Forelimb muscle (tissue), 1 donor: ENCODE measurements at regions not wholly inside any gene's neighbourhood (a gene's known extent, or its start where the extent isn't known, plus 50 kb on each side); places are given as distances from the start of the nearest gene placed in this dataset.
A peak's percentile ranks its signal among the peaks of the same experiment; 100 is the strongest.

Source experiments
- DNase-seq: peaks from one replicate; pipeline ENCODE4 v3.0.0-alpha.2; 2013; ENCODE audit warnings: low read depth

DNA sequence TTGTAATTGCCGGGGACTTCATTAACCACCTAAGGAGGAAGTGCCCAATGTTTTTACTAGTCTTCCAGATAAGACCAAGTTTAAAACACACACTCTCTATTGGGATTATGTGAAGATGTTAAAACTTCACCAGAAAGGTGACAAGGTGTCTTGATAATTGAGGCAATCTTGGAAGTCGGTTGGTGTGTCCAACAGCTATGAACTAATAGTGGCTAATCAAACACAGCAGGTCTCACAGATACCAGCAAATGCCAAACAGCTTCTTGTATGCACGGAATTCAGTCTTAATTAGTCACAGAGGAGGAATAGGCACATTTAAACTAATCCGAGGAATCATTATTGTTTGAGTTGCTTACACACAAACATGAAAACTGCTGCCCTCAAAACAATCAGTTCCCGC is 214.5 kb downstream of the SEC61B start:
- no peak for DNase-seq

DNA sequence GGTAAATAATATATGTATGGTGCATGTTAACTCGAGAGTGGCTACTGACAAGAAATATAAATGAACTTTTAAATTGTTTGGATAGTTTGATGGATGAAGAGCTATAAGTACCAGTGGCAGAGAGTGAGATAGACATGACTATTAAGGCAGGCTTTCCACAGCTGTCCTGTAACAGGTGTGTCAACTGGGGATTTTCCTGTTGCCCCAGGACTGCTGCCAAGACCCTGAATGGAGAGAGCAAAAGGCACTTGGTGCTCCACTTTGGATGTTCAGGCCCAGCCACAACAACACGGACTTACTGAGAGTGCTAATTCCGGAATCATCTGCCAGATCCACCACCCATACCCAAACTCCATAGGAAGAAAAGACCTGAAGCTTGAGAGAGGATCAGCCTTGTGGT is 215.1 kb downstream of the SEC61B start:
- no peak for DNase-seq

DNA sequence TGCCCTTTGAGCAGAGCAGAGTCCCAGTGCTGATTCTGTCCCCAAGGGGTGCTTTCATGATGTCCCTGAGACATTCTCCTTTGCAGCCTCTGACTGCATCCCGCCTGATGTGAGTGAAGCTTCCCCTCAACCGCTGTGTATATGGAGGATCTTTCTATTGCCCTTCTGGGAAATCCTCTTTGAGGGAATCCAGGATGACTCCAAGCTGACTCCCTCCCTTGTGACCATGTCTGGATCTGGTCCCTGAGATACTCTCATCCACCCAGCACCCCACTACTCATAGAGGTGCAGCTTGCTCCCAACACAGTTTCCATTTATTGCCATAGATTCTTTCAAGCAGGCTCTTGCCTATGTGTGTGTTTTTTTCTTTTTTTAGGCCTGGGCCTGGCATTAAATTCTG is 216.5 kb downstream of the SEC61B start:
- DNase-seq, result no peak

- no peak for DNase-seq
These were observed 219.7 kb downstream of the SEC61B start for GRCh38 chr9:99441829-99442228.

DNA sequence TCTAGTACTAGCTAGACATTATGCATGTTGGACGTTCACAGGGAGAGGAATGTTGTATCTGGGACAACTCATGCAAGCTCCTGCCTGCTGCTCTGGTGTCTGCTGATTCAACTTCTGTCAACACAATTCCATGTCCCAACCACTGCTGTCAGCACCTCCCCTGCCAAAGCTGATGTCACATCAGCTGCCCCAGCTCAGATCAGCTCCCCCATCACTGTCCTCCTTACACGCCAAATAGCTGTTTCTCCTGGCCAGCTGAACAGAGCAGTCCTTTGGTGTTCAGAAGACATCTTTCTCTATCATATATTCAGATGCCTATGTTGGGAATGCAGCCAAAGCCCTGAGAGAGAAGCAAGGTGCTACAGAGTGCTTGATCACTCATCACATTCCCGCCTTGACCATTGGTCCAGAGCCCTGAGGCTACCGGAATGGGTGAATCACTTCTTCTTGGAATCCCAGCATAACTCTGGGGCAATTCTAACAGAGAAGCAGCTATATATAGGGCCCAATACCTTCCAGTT is 223.3 kb downstream of the SEC61B start:
- no peak for DNase-seq

DNA sequence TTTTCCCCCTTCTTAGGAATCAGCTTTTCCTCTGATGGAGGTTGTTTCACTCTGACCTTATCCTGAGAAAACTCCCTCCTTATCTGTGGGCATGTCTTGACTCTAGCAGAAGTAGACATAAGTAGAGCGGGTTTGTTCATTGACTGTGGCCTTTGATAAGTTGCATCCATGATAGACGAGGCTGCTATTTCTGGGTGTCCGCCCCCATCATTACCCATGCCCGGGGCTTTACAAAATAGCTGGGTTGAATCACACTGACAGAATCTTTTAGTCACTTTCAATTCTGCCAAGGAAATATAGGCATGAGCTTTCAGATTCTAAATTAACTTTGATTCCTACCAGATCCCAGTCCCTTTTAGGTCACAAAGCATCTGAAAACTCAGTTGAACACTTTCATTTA is 223.8 kb downstream of the SEC61B start:
- no peak for DNase-seq

- no peak for DNase-seq
These were observed 225.9 kb downstream of the SEC61B start for GRCh38 chr9:99447951-99448350.

DNA sequence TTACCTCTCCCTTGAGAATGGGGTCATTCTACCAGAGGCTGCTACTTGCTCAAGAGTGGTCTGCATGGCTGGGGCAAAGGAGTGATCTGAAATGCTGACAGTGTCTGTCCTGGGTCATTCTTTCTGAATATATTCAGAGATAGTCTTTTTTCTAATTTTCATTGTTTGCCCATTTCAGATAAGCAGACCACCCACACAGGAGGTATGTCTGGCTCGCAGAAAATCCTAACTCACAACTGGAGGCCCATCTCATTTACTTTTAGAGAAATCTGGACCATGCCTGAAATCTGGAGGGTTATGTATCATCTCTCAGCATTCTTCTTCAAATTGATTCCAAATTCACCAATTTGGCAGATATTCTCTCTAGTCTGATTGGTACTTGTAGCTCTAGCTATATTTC is 227.6 kb downstream of the SEC61B start:
- DNase-seq, result no peak

DNA sequence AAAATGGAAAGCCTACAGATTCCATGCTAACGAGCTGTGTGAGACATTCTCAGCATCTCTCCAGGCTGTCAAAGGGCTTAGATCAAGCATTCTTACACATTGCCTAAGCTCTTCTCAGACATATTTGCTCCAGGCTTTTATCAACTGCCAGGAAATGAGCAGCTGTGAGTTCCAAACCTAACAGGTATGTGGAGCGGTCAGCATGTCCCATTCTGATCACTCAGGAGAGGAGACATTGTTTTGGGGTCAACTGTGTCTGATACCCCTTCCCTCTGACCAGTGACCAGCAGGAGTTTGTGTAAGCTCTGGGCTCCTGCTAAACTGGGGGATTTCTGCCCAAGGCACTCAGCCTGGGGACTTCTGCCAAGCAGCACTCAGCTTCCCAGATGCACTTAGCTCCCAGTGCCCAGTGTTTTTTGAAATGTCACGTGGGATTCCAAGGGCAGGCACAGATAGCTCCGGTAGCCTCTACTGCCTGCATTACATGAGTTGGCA is 229.1 kb downstream of the SEC61B start:
- DNase-seq, result no peak

DNA sequence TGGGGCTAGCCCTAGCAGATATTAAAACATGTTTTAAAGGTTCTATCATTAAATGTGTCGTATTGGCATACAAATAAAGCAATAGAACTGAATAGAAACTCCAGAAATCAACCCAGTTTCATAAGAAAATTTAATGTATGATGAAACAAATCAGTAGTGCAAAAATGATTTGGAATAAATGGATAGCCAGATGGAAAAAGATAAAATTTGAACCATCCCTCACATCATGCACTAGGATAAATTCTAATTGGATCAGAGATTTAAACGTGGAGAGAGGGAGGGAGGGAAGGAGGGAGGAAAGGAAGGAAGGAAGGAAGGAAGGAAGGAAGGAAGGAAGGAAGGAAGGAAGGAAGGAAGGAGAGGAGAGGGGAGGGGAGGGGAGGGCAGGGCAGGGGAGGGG is 235.3 kb downstream of the SEC61B start:
- DNase-seq, result no peak

DNA sequence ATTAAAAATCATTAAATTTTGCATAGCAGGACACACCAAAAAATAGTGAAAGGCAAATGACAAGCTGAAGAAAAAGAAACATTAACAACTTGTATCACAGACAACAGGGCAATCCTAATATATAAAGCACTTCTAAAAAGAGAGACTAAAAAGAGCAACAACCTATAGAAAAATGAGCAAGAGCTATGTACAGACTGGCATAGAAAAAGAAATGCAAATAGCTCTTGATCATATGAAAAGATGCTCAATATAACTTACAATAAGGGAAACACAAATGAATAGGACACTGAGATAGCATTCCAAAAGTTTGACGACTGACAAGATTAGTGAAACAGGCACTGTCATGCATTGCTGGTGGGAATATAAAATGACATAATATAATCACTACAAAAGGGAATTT is 235.9 kb downstream of the SEC61B start:
- no peak for DNase-seq

DNA sequence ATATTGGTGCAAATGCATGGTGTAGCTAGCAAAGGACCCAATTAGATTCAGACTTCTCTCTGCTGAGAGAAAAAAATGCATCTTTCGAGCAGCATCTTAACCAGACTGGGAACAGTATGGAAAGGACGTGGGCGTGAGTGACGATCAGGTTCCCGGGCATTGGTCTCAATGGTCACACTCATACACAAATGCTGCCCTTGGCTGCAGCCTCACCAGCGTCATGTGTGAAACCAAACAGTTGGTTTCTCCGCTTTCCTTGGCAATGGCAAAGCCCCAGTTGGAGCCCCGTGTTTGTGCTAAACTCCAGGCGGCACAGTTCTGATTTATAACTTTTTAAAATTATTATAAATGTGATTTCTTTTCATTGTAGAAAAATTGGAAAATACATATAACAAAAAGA is 237.8 kb downstream of the SEC61B start:
- no peak for DNase-seq

- peak; percentile 11 for DNase-seq
These were observed 241.0 kb downstream of the SEC61B start for GRCh38 chr9:99463131-99463530.

GRCh38 chr9:99464568-99464967 is 242.5 kb downstream of the SEC61B start:
- no peak for DNase-seq

DNA sequence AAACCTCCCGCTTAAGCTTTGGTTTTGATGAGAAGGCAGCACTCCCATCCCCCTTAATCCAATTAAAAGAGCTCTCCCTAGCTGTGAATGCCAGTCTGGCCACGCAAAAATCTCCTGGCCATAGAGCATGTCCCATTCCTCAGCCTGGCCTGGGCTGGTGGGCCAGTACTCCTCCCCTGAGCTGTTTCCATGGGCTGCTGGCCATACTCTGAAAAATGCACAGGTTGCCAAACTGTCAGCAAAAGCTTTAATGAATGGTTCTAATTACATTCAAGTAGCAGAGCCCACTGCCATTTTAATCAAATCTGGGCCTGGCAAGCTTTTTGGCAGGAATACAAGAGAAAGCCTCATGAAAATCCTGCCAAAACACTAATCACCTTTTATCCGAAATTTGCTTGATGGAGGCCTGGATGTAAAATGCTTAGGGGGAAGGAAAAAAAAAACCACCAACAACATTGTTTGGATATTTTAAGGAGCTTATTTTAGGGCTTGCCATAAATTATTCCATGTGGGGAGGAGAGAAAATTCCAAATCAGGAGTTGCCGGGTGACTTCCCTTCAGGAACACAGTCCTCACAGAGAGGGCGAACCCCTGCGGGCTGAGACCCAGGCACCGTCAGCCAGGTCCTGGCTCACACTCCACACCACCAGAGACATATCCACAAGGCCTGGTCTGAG is 243.3 kb downstream of the SEC61B start:
- no peak for DNase-seq

DNA sequence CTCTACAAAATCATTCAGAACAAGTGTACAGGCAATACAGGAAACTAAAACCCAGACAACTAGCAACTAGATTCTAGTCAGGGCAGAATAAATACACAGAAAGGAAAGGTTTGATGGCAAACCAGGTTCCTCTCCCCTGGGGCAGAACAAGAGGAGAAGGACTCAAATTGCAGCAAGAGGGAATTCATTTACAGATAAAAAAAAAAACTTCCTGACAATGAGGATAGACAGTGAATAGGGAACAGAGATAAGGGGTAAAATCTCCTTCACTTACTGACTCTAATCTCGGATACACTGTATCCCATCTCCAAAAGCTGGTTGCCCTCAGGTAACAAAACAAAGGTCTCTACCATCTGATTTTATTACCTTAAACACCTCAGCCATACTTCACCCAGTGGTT is 244.0 kb downstream of the SEC61B start:
- no peak for DNase-seq

- no peak for DNase-seq
These were observed 244.7 kb downstream of the SEC61B start for GRCh38 chr9:99466781-99467180.

DNA sequence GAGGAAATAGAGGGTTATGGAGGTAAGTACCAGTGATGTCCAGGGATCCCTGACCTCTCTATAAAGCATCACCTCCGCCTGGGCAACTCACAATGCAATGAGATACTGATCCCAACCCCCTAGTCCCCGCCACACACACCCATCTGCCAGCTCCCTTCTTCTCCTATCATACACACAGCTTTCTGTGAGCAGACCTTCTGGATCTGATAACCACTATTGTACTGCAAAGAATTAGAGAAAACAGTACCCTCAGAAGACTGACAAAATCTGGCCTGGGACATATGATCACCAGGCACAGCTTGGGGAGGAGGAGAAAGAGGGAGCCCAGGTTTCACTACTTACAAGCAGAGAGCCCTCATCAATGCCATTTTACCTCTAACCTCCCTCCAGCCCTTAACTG is 249.0 kb downstream of the SEC61B start:
- DNase-seq, result no peak

- no peak for DNase-seq
These were observed 250.3 kb downstream of the SEC61B start for GRCh38 chr9:99472240-99472915.

DNA sequence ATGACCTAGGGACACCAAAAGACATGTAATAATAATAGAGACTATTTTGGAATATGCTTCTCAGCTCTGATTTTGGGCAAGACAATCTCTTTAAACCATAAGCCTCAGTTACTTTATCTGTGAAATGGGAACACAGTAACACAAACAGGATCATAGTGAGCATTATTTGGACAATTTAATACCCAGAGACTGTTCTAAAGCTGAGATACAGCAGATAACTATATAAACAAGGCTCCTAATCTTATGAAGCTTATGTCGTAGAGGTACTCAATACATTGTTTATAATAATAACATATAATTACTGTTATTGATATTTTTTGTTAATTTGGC is 250.8 kb downstream of the SEC61B start:
- DNase-seq, result no peak

DNA sequence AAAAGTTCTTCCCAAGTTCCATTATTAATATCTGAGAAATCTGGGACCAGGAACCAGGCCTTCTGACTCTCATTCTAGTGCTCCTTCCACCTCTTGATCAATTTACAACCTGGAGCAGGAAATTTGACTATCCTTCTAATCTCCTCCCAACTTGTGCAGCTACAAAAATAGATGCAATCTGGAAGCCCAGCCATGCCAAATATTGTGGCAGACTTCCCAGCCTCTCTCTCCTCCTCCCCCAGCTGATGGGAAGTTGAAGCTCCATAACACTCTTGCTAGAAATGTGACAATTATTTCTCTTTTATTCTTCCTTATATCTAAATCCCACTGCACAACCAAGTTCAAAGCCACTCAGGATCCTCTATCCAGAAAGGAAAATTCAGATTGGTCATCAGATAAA is 252.1 kb downstream of the SEC61B start:
- DNase-seq, result no peak

DNA sequence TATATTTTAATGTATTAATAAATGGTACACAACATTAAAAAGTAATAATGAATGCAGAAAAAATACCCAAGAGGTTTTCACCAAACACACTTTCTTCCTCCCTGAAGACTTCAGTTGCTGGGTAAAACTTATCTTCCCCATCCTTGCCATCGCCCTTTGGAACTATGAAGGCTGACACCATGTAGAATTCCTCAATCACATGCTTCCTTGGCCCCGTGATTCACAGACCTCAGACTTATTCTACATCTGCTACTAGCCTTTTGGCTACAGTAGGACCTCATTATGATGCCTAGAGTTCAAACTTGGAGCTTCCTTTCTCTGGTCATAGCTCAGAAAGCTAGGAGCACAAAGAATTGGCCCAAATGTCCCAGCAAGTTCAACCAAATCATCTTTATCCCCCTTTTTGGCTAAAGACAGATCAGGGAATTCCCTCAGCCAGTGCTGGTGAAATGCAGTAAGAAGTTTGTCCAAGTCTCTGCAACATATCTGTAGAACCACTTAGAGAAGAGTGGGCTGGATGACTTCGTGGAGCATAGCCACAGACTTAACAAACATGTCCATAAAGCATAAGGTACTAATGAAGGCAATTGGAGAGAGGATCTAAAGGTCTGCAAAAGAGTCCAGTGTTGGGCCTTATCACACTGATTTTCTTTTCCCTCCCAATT is 253.5 kb downstream of the SEC61B start:
- DNase-seq, result no peak

GRCh38 chr9:99478469-99479027 is 256.5 kb downstream of the SEC61B start:
- no peak for DNase-seq
